GM10266 (cell line): ENCODE measurements at regions not wholly inside any gene's neighbourhood (a gene's known extent, or its start where the extent isn't known, plus 50 kb on each side); places are given as distances from the start of the nearest gene placed in this dataset.

Source experiments
- DNase-seq: peaks from one replicate; pipeline ENCODE4 v3.0.0; 2012; ENCODE audit errors: extremely low spot score
- CTCF ChIP-seq: IDR thresholded peaks from 2 replicates; pipeline ENCODE4 v1.5.1; 2012; ENCODE audit warnings: mild to moderate bottlenecking, low read depth; ENCODE audit not compliant: control insufficient read depth, insufficient read depth; ENCODE audit errors: missing control alignments

- DNase-seq, result no peak
- TF ChIP-seq CTCF, result no peak
These were observed 76.8 kb upstream of the SIMC1 start for GRCh38 chr5:176161431-176161830.

- no peak for TF ChIP-seq CTCF
- no peak for DNase-seq
These were observed 76.0 kb upstream of the SIMC1 start for GRCh38 chr5:176162198-176162597.

- TF ChIP-seq CTCF, result no peak
- no peak for DNase-seq
These were observed 75.3 kb upstream of the SIMC1 start for GRCh38 chr5:176162888-176163287.

- DNase-seq, result no peak
- TF ChIP-seq CTCF, result no peak
These were observed 71.8 kb upstream of the SIMC1 start for GRCh38 chr5:176166427-176166826.

- TF ChIP-seq CTCF, result no peak
- no peak for DNase-seq
These were observed 70.4 kb upstream of the SIMC1 start for GRCh38 chr5:176167800-176168199.

- TF ChIP-seq CTCF, result no peak
- no peak for DNase-seq
These were observed 68.7 kb upstream of the SIMC1 start for GRCh38 chr5:176169393-176170063.

- DNase-seq, result no peak
- no peak for TF ChIP-seq CTCF
These were observed 68.1 kb upstream of the SIMC1 start for GRCh38 chr5:176170084-176170483.
